HFFc6 (cell line): ENCODE measurements at regions not wholly inside any gene's neighbourhood (a gene's known extent, or its start where the extent isn't known, plus 50 kb on each side); places are given as distances from the start of the nearest gene placed in this dataset.

ENCODE experiments used
- DNase-seq: peaks from one replicate; pipeline ENCODE4 v3.0.0-alpha.2; 2018
- H3K27ac Mint-ChIP-seq: 2 replicates; pipeline ENCODE4 v1.8.0; 2020; ENCODE audit warnings: mild to moderate bottlenecking, mixed read lengths
- H3K27me3 Mint-ChIP-seq: 2 replicates; pipeline ENCODE4 v1.8.0; 2021; ENCODE audit warnings: mild to moderate bottlenecking, moderate library complexity, mixed read lengths; ENCODE audit not compliant: insufficient read depth
- H3K36me3 Mint-ChIP-seq: 2 replicates; pipeline ENCODE4 v1.8.0; 2021; ENCODE audit warnings: low read depth, mixed read lengths
- H3K4me1 Mint-ChIP-seq: 2 replicates; pipeline ENCODE4 v1.8.0; 2020; ENCODE audit warnings: low read depth, mixed read lengths
- H3K4me3 Mint-ChIP-seq: 2 replicates; pipeline ENCODE4 v1.8.0; 2020; ENCODE audit warnings: mild to moderate bottlenecking, moderate library complexity, mixed read lengths
- H3K9me3 Mint-ChIP-seq: 2 replicates; pipeline ENCODE4 v1.8.0; 2020; ENCODE audit warnings: mild to moderate bottlenecking, mixed read lengths
- TF ChIP-seq, protein P1 (sequence below): fragments of 200-600 bp; sonication (generic); IDR thresholded peaks from 2 replicates; pipeline ENCODE4 v1.5.0; 2021; ENCODE audit warnings: antibody characterized with exemption, mild to moderate bottlenecking

DNA sequence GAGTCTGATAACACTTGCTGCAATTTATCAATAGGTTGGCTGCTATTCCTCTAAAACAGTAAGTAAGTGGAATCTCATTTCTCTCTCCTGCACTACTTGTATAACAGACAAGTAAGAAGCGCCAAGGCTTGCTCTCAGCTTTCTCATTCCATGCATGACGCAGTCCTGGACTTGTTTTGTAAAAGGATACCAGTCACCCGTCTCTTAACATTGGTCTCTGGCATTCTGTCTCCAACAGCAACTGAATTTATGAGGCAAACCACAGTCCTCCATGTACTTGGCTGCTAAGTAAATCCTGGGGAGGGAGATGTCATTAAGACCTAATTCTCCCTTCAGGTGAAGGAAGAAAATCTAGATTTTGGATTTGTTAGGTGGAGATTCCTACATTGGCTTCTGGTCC is 115.4 kb downstream of the OPN5 start:
- H3K9me3 Mint-ChIP-seq = peaks cover 15% of the 10 kb centered on the region
- DNase-seq = peak; percentile 5
- H3K4me1 Mint-ChIP-seq = peaks cover 5% of the 10 kb centered on the region; the same call in 1 of the 2 replicates

DNA sequence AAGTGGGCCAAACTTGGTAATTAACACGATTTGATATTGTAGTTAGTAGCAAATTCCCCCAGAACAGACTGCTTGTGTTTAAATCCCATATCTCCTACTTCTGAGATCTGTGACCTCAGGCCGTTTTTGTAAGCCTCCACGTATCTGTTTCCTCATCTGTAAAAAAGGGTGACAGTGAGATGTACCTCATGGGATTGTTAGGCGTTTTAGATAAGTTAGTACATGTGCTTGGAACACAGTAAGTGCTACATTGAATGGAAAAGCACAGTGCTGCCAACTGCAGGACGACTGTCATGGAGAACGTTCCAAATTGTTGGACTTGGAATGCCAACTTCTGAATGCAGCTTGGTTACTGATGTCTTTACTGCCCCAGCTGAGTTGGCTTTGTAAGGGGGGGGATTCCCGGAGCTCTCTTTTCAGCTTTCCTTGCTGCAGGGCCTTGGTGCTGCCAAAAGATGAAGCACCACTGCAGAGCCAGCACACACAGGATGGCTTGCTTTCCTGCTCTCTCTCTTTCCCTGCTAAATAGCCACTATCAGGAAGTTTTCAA is 108.6 kb downstream of the OPN5 start:
- TF ChIP-seq, protein P1, sequence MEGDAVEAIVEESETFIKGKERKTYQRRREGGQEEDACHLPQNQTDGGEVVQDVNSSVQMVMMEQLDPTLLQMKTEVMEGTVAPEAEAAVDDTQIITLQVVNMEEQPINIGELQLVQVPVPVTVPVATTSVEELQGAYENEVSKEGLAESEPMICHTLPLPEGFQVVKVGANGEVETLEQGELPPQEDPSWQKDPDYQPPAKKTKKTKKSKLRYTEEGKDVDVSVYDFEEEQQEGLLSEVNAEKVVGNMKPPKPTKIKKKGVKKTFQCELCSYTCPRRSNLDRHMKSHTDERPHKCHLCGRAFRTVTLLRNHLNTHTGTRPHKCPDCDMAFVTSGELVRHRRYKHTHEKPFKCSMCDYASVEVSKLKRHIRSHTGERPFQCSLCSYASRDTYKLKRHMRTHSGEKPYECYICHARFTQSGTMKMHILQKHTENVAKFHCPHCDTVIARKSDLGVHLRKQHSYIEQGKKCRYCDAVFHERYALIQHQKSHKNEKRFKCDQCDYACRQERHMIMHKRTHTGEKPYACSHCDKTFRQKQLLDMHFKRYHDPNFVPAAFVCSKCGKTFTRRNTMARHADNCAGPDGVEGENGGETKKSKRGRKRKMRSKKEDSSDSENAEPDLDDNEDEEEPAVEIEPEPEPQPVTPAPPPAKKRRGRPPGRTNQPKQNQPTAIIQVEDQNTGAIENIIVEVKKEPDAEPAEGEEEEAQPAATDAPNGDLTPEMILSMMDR = no peak
- no peaks in the 10 kb centered on the region for H3K4me1 Mint-ChIP-seq
- peaks cover 23% of the 10 kb centered on the region for H3K9me3 Mint-ChIP-seq
- no peak overlapping the region for H3K27ac Mint-ChIP-seq
- H3K4me3 Mint-ChIP-seq = no peak overlapping the region
- no peaks in the 10 kb centered on the region; the same call in 1 of the 2 replicates for H3K36me3 Mint-ChIP-seq
- DNase-seq = no peak
- H3K27me3 Mint-ChIP-seq = no peaks in the 10 kb centered on the region

More for the DNA sequence above, 115.4 kb downstream of the OPN5 start:
- Mint-ChIP-seq H3K27ac (no peak overlapping the region), H3K27me3 (no peaks in the 10 kb centered on the region), H3K36me3 (peaks cover 4% of the 10 kb centered on the region; the same call in 1 of the 2 replicates), H3K4me3 (no peak overlapping the region)
- TF ChIP-seq, protein P1 = no peak

DNA sequence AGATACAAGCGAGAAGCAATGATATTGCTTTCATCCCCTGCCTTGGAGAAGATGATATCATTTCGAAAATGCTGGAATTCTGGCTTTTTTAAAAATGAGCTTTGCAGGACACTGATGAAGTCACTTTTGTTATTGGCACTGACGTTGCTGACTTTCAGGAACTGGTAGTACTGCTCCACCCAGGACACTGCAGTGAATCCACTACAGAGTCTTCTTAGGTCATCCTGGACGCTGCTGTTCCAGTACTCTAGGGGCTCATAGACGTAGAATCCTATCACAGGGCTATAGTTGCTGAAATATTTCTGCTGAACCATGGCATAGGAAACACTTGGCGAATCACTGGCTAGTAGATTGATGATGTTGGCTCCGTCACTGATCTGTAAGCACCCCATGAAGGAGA is 97.2 kb downstream of the OPN5 start:
- no peak overlapping the region for H3K4me3 Mint-ChIP-seq
- TF ChIP-seq, protein P1 = no peak
- H3K27ac Mint-ChIP-seq = no peak overlapping the region
- DNase-seq = no peak
- H3K9me3 Mint-ChIP-seq = no peaks in the 10 kb centered on the region; the same call in 1 of the 2 replicates
- H3K36me3 Mint-ChIP-seq = peaks cover 7% of the 10 kb centered on the region; the same call in 1 of the 2 replicates
- H3K27me3 Mint-ChIP-seq = no peaks in the 10 kb centered on the region
- no peaks in the 10 kb centered on the region for H3K4me1 Mint-ChIP-seq
